Endothelial cell of umbilical vein (primary cell): ENCODE measurements at regions not wholly inside any gene's neighbourhood (a gene's known extent, or its start where the extent isn't known, plus 50 kb on each side); places are given as distances from the start of the nearest gene placed in this dataset.

Experiments
- BruUV-seq: library from RNA; stranded (reverse); fragments of 400-500 nt; replicated peaks from 2 replicates; lab custom pipeline; 2021; lab: Mats Ljungman, UMichigan
- CTCF ChIA-PET: fragments of 300-600, 350-600 bp; sonication (Branson Sonifier 250); formaldehyde crosslinking; loops from one replicate; lab custom pipeline; 2021; ENCODE audit warnings: antibody characterized with exemption, inconsistent platforms; lab: Charles Lee
- POLR2A ChIA-PET: fragments of 300-600, 350-600 bp; sonication (Branson Sonifier 250); formaldehyde crosslinking; loops from one replicate; lab custom pipeline; 2021; ENCODE audit warnings: antibody characterized with exemption, inconsistent platforms; lab: Charles Lee
- DNase-seq: peaks from one replicate; pipeline ENCODE4 v3.0.0-alpha.2; 2011; ENCODE audit warnings: low read depth, low spot score
- FAIRE-seq: peaks from 2 replicates; lab custom pipeline; 2011; peaks lifted over from hg19 to GRCh38; lab: Jason Lieb, UNC
- H2AFZ ChIP-seq: 2 replicates; pipeline ENCODE4 v1.6.0; 2012; ENCODE audit warnings: low read depth, low read length, control low read depth, inconsistent platforms
- H3K27ac ChIP-seq: 2 replicates; pipeline ENCODE4 v1.5.1; 2011; ENCODE audit warnings: low read depth, mild to moderate bottlenecking, control low read depth, low read length, moderate library complexity; ENCODE audit not compliant: insufficient read depth
- H3K27me3 ChIP-seq, 2 experiments: 2 replicates each; pipeline versions ENCODE4 v1.6.0 to v1.6.1; 2011; ENCODE audit warnings: low read length in 2 of 2, mixed read lengths in 1 of 2; ENCODE audit not compliant: control insufficient read depth in 2 of 2, insufficient read depth in 2 of 2
- H3K36me3 ChIP-seq, 2 experiments: 2 replicates in 1 of 2; 3 replicates in 1 of 2; pipeline ENCODE4 v1.5.1; 2011; ENCODE audit warnings: low read length in 2 of 2, mild to moderate bottlenecking in 1 of 2, moderate library complexity in 1 of 2; ENCODE audit not compliant: control insufficient read depth in 2 of 2, insufficient read depth in 2 of 2; ENCODE audit errors: extremely low read depth in 1 of 2
- H3K4me1 ChIP-seq: 3 replicates; pipeline ENCODE4 v1.5.1; 2011; ENCODE audit warnings: mild to moderate bottlenecking, low read length; ENCODE audit not compliant: control insufficient read depth, insufficient read depth; ENCODE audit errors: extremely low read depth
- H3K4me2 ChIP-seq: 2 replicates; pipeline ENCODE4 v1.6.1; 2011; ENCODE audit warnings: low read length, control low read depth, mixed read lengths; ENCODE audit not compliant: insufficient read depth
- H3K4me3 ChIP-seq, 3 experiments: fragments of 200-600 bp in 1 of 3; sonication (generic), shearing (Covaris generic) in 1 of 3; replicated peaks in 1 of 3; 2 replicates each; pipeline ENCODE4 v1.5.1; 2011 to 2016; ENCODE audit warnings: control low read depth in 3 of 3, low read length in 3 of 3, mild to moderate bottlenecking in 2 of 3, inconsistent platforms in 1 of 3, low read depth in 1 of 3, moderate library complexity in 1 of 3; ENCODE audit not compliant: insufficient read depth in 1 of 3
- H3K79me2 ChIP-seq: 2 replicates; pipeline ENCODE4 v1.6.0; 2012; ENCODE audit warnings: low read length, inconsistent platforms; ENCODE audit not compliant: control insufficient read depth, insufficient read depth
- H3K9ac ChIP-seq: replicated peaks from 2 replicates; pipeline ENCODE3; 2011; ENCODE audit warnings: low read length, control low read depth; ENCODE audit not compliant: insufficient read depth; ENCODE audit errors: extremely low read depth
- H3K9me1 ChIP-seq: replicated peaks from 3 replicates; pipeline ENCODE4 v1.6.0; 2011; ENCODE audit warnings: mild to moderate bottlenecking, low read length; ENCODE audit not compliant: control insufficient read depth, insufficient read depth; ENCODE audit errors: extremely low read depth
- H3K9me3 ChIP-seq: replicated peaks from 2 replicates; pipeline ENCODE4 v1.5.1; 2012; ENCODE audit warnings: low read length, inconsistent platforms; ENCODE audit not compliant: control insufficient read depth, insufficient read depth
- H4K20me1 ChIP-seq: replicated peaks from 2 replicates; pipeline ENCODE3; 2011; ENCODE audit warnings: mild to moderate bottlenecking, low read length; ENCODE audit not compliant: control insufficient read depth, insufficient read depth; ENCODE audit errors: extremely low read depth
- CTCF ChIP-seq, 2 donors: IDR thresholded peaks; 1 replicate in 1 of 2; 2 replicates in 1 of 2; pipeline ENCODE4 v1.5.1; 2011; ENCODE audit warnings: low read length in 2 of 2, mild to moderate bottlenecking in 2 of 2, moderate library complexity in 2 of 2, control low read depth in 1 of 2, inconsistent platforms in 1 of 2, low read depth in 1 of 2; ENCODE audit not compliant: insufficient read depth in 1 of 2; ENCODE audit errors: extremely low read depth in 1 of 2
- EZH2 ChIP-seq: IDR thresholded peaks from 2 replicates; pipeline ENCODE4 v1.6.1; 2012; ENCODE audit warnings: borderline replicate concordance, low read depth, mild to moderate bottlenecking, moderate library complexity, low read length, inconsistent platforms; ENCODE audit not compliant: severe bottlenecking
- FOS ChIP-seq: IDR thresholded peaks from 2 replicates; pipeline ENCODE4 v1.6.1; 2011; ENCODE audit warnings: mild to moderate bottlenecking, low read length, moderate library complexity, borderline replicate concordance; ENCODE audit not compliant: insufficient read depth
- GATA2 ChIP-seq: IDR thresholded peaks from 2 replicates; pipeline ENCODE4 v1.7.0; 2011; ENCODE audit warnings: low read depth, mild to moderate bottlenecking, moderate library complexity, mixed read lengths, low read length; ENCODE audit not compliant: insufficient read length, insufficient read depth
- JUN ChIP-seq: IDR thresholded peaks from 2 replicates; pipeline ENCODE4 v1.6.1; 2011; ENCODE audit warnings: borderline replicate concordance, low read depth; ENCODE audit not compliant: insufficient read length, insufficient read depth
- MAX ChIP-seq: IDR thresholded peaks from 2 replicates; pipeline ENCODE4 v1.6.1; 2011; ENCODE audit not compliant: insufficient read depth, insufficient read length
- MYC ChIP-seq: IDR thresholded peaks from one replicate; pipeline ENCODE4 v1.6.1; 2011; ENCODE audit warnings: mild to moderate bottlenecking, low read depth, low read length
- POLR2A ChIP-seq: IDR thresholded peaks from 2 replicates; pipeline ENCODE4 v1.6.1; 2012; ENCODE audit warnings: low read depth, mild to moderate bottlenecking, control low read depth, low read length
- POLR2AphosphoS5 ChIP-seq: IDR thresholded peaks from 2 replicates; pipeline ENCODE4 v1.6.1; 2012; ENCODE audit warnings: low read depth, mild to moderate bottlenecking, control low read depth, low read length, moderate library complexity; ENCODE audit not compliant: insufficient read depth
- dilution Hi-C: fragments of 300-500 bp; cut with MboI; formaldehyde crosslinking; loops from one replicate; pipeline ENCODE4 v1.15.0; 2019; ENCODE audit warnings: low sequenced_read_pairs; ENCODE audit not compliant: extremely low pct_ligation_motif_present
- intact Hi-C: fragments of 100-400 bp; cut with micrococcal nuclease; formaldehyde crosslinking; loops from one replicate; pipeline ENCODE4 v1.10.0; 2022

GRCh38 chrX:122421434-122422121, 762.5 kb upstream of the GRIA3 start:
- H2AFZ ChIP-seq: no peak overlapping the region
- no peaks in the 10 kb centered on the region for H3K9me1 ChIP-seq
- H3K4me3 ChIP-seq: no peak overlapping the region
- ChIA-PET CTCF (no interaction called here), POLR2A (no interaction called here)
- intact Hi-C loops (no loop called here), dilution Hi-C loops (no loop called here)
- DNase-seq: no peak
- H3K9ac ChIP-seq: no peak overlapping the region
- FAIRE-seq: no peak
- no peaks in the 10 kb centered on the region for H3K9me3 ChIP-seq
- no peaks in the 10 kb centered on the region for H3K4me1 ChIP-seq
- TF ChIP-seq EZH2 (no peak), POLR2AphosphoS5 (no peak), FOS (no peak), MYC (no peak)
- no peak overlapping the region for H3K4me2 ChIP-seq
- H3K27ac ChIP-seq: no peak overlapping the region
- no peaks in the 10 kb centered on the region for H3K36me3 ChIP-seq
- no peaks in the 10 kb centered on the region for H4K20me1 ChIP-seq
- H3K27me3 ChIP-seq: no peaks in the 10 kb centered on the region
- no peaks in the 10 kb centered on the region for H3K79me2 ChIP-seq
- no TSS peak for BruUV-seq

GRCh38 chrX:122422547-122422946, 761.5 kb upstream of the GRIA3 start:
- Histone ChIP-seq H2AFZ (no peak overlapping the region), H3K79me2 (no peaks in the 10 kb centered on the region), H3K27ac (no peak overlapping the region), H3K4me2 (no peak overlapping the region), H3K9ac (no peak overlapping the region), H4K20me1 (no peaks in the 10 kb centered on the region), H3K4me3 (no peak overlapping the region), H3K9me1 (no peaks in the 10 kb centered on the region), H3K36me3 (no peaks in the 10 kb centered on the region), H3K4me1 (no peaks in the 10 kb centered on the region), H3K9me3 (no peaks in the 10 kb centered on the region), H3K27me3 (no peaks in the 10 kb centered on the region)
- BruUV-seq: no TSS peak
- TF ChIP-seq CTCF (IDR thresholded peaks at IDR 0.05; ENCODE audit: extremely low read depth in 1 of 2, insufficient read depth in 1 of 2, low read depth in 1 of 2, low read length in 2 of 2) (no peak), MAX (no peak), MYC (no peak), POLR2AphosphoS5 (no peak), EZH2 (no peak), JUN (no peak), POLR2A (no peak), GATA2 (no peak), FOS (no peak)
- FAIRE-seq: no peak
- dilution Hi-C loops (no loop called here), intact Hi-C loops (no loop called here)
- CTCF ChIA-PET: no interaction called here
- DNase-seq: no peak
- POLR2A ChIA-PET: no interaction called here
